Prostate gland (tissue), 2 donors: ENCODE measurements at regions not wholly inside any gene's neighbourhood (a gene's known extent, or its start where the extent isn't known, plus 50 kb on each side); places are given as distances from the start of the nearest gene placed in this dataset.

ENCODE experiments used
- CTCF ChIP-seq, 4 experiments: fragments of 200-600 bp in 2 of 4; fragments of 450-650 bp in 2 of 4; sonication (generic) in 2 of 4; IDR thresholded peaks; 1 replicate in 3 of 4; 2 replicates in 1 of 4; pipeline ENCODE4 v1.5.1; 2016 to 2019; ENCODE audit warnings: antibody characterized with exemption in 4 of 4, mild to moderate bottlenecking in 2 of 4, moderate library complexity in 2 of 4
- POLR2A ChIP-seq: fragments of 450-650 bp; IDR thresholded peaks from one replicate; pipeline ENCODE4 v1.6.1; 2016; ENCODE audit warnings: antibody characterized with exemption, mild to moderate bottlenecking

- TF ChIP-seq CTCF (IDR thresholded peaks at IDR 0.05) (no peak), POLR2A (no peak)
Observed at GRCh38 chr14:43168371-43168925, 1338.6 kb downstream of the FSCB start.
